GM21825 (cell line): ENCODE measurements at regions not wholly inside any gene's neighbourhood (a gene's known extent, or its start where the extent isn't known, plus 50 kb on each side); places are given as distances from the start of the nearest gene placed in this dataset.
A peak's percentile ranks its signal among the peaks of the same experiment; 100 is the strongest.
"Not testable (repeated sequence)": the region's sequence is repeated elsewhere in the genome, so short reads cannot be mapped to it uniquely, and the experiment has no call there.

Source experiments
- ATAC-seq: cut with Tn5 transposase; IDR thresholded peaks from one replicate; pipeline ENCODE4 v1.9.1; 2021; ENCODE audit warnings: mild to moderate bottlenecking, moderate library complexity; ENCODE audit not compliant: unreplicated experiment

GRCh38 chr7:87007038-87007437, 52.4 kb downstream of the ELAPOR2 start:
- no peak for ATAC-seq

- no peak for ATAC-seq
Observed at GRCh38 chr7:87004956-87005355, 54.5 kb downstream of the ELAPOR2 start.

- ATAC-seq: no peak
Observed at GRCh38 chr7:87003872-87004798, 55.3 kb downstream of the ELAPOR2 start.

GRCh38 chr7:87001214-87001613, 58.2 kb downstream of the ELAPOR2 start:
- no peak for ATAC-seq

- no peak for ATAC-seq
Observed at GRCh38 chr7:87000344-87000743, 59.1 kb downstream of the ELAPOR2 start.

DNA sequence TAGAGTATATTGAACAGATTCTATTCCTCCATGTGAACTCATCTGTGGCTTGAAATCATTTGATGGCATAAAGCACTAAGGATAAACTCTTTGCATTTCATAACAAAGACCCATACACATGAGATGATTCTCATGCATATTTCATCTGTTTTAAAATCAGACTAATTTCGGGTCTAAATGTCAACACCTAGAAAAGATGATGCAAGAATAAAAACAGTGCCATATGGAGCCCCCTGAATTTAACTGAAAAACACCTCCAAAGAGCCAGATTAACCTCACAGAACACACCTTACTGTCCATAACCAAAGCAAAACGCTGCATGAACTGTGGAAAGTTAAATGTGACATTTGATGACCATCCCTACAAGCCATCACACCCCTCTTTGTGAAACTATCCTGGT, 59.7 kb downstream of the ELAPOR2 start:
- ATAC-seq: no peak

DNA sequence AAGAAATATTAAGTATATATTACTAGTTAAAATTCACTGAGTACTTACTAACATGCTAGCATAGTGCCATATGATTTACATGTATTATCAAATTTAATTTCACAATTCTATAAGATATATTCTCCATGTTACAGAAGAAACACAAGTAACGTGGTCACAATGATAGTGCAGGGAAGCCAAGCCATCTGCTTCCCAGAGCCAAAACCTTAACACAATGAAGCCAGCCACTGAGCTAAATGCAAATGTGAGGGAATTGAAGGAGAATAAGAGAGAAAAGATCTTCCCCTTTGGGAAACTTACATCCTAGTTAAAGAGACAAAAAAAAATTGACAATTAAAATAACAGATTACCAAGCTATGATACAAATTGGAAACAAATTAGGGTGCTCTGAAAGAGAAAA, 63.6 kb downstream of the ELAPOR2 start:
- ATAC-seq: no peak

GRCh38 chr7:86995052-86995725, 64.3 kb downstream of the ELAPOR2 start:
- ATAC-seq: no peak

GRCh38 chr7:86991771-86992191, 67.7 kb downstream of the ELAPOR2 start:
- ATAC-seq: peak; percentile 21

- ATAC-seq: peak; percentile 87
Observed at GRCh38 chr7:86991093-86991769, 68.2 kb downstream of the ELAPOR2 start.

GRCh38 chr7:86989407-86989806, 70.0 kb downstream of the ELAPOR2 start:
- no peak for ATAC-seq

GRCh38 chr7:86987834-86988233, 71.6 kb downstream of the ELAPOR2 start:
- not testable (repeated sequence) for ATAC-seq

DNA sequence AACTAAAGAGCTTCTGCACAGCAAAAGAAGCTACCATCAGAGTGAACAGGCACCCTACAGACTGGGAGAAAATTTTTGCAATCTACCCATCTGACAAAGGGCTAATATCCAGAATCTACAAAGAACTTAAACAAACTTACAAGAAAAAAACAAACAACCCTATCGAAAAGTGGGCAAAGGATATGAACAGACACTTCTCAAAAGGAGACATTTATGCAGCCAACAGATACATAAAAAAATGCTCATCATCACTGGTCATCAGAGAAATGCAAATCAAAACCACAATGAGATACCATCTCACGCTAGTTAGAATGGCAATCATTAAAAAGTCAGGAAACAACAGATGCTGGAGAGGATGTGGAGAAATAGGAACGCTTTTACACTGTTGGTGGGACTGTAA, 72.1 kb downstream of the ELAPOR2 start:
- not testable (repeated sequence) for ATAC-seq

- not testable (repeated sequence) for ATAC-seq
Observed at GRCh38 chr7:86985342-86985741, 74.1 kb downstream of the ELAPOR2 start.

- ATAC-seq: not testable (repeated sequence)
Observed at GRCh38 chr7:86983654-86984053, 75.8 kb downstream of the ELAPOR2 start.

GRCh38 chr7:86981937-86982336, 77.5 kb downstream of the ELAPOR2 start:
- ATAC-seq: not testable (repeated sequence)

DNA sequence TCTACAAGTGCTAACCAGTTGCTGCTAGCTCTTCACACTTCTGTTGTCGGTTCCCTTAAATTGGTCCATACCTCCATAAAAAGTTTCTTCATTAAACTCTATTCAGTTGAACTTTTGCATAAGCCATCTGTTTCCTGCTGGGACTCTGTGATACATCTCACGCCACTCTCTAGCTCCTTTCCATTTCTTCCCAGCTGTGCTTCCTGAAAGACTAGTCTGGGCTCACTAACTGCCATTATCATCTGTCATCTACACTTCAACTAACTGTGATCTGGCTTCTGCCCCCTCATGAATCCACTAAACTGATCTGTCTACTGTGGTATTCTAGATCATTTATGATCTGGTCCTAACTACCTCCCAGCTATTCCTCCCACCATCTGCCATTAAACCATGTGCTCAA, 78.3 kb downstream of the ELAPOR2 start:
- ATAC-seq: no peak

- ATAC-seq: no peak
Observed at GRCh38 chr7:86980223-86980622, 79.2 kb downstream of the ELAPOR2 start.

GRCh38 chr7:86978808-86979506, 80.5 kb downstream of the ELAPOR2 start:
- peak; percentile 82 for ATAC-seq

DNA sequence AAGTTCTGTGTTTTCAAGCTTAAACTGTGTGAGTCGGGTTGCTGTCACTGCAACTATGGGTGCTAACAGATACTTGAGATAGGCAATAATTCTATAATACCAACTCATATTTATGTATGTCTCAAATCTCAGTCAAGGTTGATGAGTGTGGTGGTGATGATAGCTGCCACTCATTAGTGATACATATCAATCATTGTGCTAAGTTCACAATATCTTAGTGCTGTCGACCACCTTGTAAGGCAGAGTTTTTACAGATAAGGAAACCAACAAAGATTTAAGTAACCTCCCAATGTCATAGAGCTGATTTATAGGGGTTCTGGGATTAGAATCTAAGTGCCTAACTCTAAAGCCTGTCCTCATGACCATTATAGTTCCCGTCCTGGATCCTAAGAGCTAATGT, 82.5 kb downstream of the ELAPOR2 start:
- ATAC-seq: no peak

DNA sequence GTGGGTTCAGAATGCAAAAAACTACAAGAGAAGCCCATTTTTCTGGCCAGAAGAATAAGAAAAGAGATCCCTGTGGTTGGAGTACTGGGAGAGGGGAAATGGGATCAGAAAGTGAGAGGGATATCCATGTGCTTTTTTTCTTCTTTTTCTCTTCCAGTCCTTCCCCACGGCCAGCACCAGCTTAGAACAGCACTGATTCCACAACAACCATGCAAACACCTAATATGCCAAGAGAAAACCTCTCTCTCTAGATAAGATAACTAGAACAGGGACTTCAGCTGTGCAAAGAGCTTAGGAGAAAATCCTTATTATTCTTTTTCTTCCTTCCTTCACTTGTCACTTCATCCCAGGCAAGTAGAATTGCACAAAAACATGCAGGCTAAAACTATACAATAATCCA, 83.5 kb downstream of the ELAPOR2 start:
- ATAC-seq: no peak
